GM12878 (cell line): ENCODE measurements at regions not wholly inside any gene's neighbourhood (a gene's known extent, or its start where the extent isn't known, plus 50 kb on each side); places are given as distances from the start of the nearest gene placed in this dataset.

Source experiments
- CEBPZ ChIP-seq: fragments of 150-350 bp; IDR thresholded peaks from 2 replicates; pipeline ENCODE4 v1.6.1; 2016; ENCODE audit warnings: low read depth, low read length
- CREB1 ChIP-seq: IDR thresholded peaks from 2 replicates; pipeline ENCODE4 v1.6.1; 2012; ENCODE audit warnings: low read depth, mild to moderate bottlenecking, inconsistent platforms
- ESRRA ChIP-seq: IDR thresholded peaks from 2 replicates; pipeline ENCODE4 v1.6.1; 2012; ENCODE audit warnings: mild to moderate bottlenecking, low read length, improper control_type of control experiment
- NBN ChIP-seq: fragments of 450-650 bp; IDR thresholded peaks from 2 replicates; pipeline ENCODE4 v1.6.1; 2016
- SMC3 ChIP-seq: IDR thresholded peaks from 2 replicates; pipeline ENCODE4 v1.6.1; 2011; ENCODE audit warnings: low read length, improper control_type of control experiment, borderline replicate concordance

DNA sequence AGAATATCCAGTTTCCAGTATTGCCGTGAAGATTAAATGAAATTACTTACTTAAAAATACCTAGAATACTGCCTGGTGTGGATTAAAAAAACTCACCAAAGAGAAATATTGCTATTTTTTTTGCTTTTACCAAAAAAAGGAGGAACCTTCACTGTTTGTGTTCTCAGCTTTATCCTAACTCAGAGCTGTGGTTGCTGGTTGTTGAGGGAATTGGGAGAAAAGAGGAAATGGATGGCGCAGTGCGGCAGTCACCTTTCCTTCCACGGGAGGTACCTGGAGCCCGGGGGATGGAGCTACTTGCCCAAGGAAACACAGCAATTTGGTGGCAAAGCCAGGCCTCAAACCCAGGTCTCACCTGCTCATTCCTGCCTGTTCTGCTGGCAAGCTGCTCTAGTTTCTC is 270.3 kb downstream of the RPLP1 start:
- TF ChIP-seq SMC3 (no peak), CEBPZ (no peak), ESRRA (no peak), NBN (no peak), CREB1 (no peak)
